ENCODE measurements at regions not wholly inside any gene's neighbourhood (a gene's known extent, or its start where the extent isn't known, plus 50 kb on each side); places are given as distances from the start of the nearest gene placed in this dataset.

- no peak for ATAC-seq
- DNase-seq: no peak
- intact Hi-C loops (cut with micrococcal nuclease): no loop called here
- Histone ChIP-seq H3K27me3 (ENCODE audit: low read length) (no peaks in the 10 kb centered on the region), H3K27ac (ENCODE audit: low read length) (no peak overlapping the region), H3K4me2 (ENCODE audit: low read length) (no peak overlapping the region), H3K4me1 (ENCODE audit: insufficient read depth, low read length) (no peaks in the 10 kb centered on the region), H3K9me2 (replicated peaks; ENCODE audit: low read length) (no peaks in the 10 kb centered on the region), H3K36me3 (ENCODE audit: low read depth, low read length) (no peaks in the 10 kb centered on the region), H3K79me2 (ENCODE audit: low read length) (no peaks in the 10 kb centered on the region), H4K20me1 (ENCODE audit: low read length) (no peaks in the 10 kb centered on the region), H3K4me3 (ENCODE audit: low read length) (no peak overlapping the region), H2AFZ (ENCODE audit: low read length) (no peak overlapping the region), H3K9ac (ENCODE audit: low read length) (no peak overlapping the region), H3F3A (ENCODE audit: low read length, unreplicated experiment) (no peaks in the 10 kb centered on the region), H3K9me3 (ENCODE audit: low read length) (no peaks in the 10 kb centered on the region)
- TF ChIP-seq EZH2 (IDR thresholded peaks at IDR 0.05; ENCODE audit: low read length, unreplicated experiment) (no peak), EZH2phosphoT487 (IDR thresholded peaks at IDR 0.05; ENCODE audit: borderline replicate concordance, low read length) (no peak), CTCF (conservative IDR thresholded peaks at IDR 0.05; ENCODE audit: low read depth, low read length) (no peak)
- POLR2A ChIA-PET (ENCODE audit: unreplicated experiment): no interaction called here
- CTCF ChIA-PET: no interaction called here
- BruUV-seq (replicated peaks): no TSS peak
Measured at GRCh38 chr2:216307496-216307895, 64.8 kb downstream of the MARCHF4 start.

GRCh38 chr2:216306868-216307267, 65.4 kb downstream of the MARCHF4 start:
- CTCF ChIA-PET: no interaction called here
- Histone ChIP-seq H3K27me3 (ENCODE audit: low read length) (no peaks in the 10 kb centered on the region), H3K9ac (ENCODE audit: low read length) (no peak overlapping the region), H3K36me3 (ENCODE audit: low read depth, low read length) (no peaks in the 10 kb centered on the region), H3K4me3 (ENCODE audit: low read length) (no peak overlapping the region), H3K4me2 (ENCODE audit: low read length) (no peak overlapping the region), H3K4me1 (ENCODE audit: insufficient read depth, low read length) (no peaks in the 10 kb centered on the region), H3K79me2 (ENCODE audit: low read length) (no peaks in the 10 kb centered on the region), H3F3A (ENCODE audit: low read length, unreplicated experiment) (no peaks in the 10 kb centered on the region), H2AFZ (ENCODE audit: low read length) (no peak overlapping the region), H3K9me2 (replicated peaks; ENCODE audit: low read length) (no peaks in the 10 kb centered on the region), H3K27ac (ENCODE audit: low read length) (no peak overlapping the region), H3K9me3 (ENCODE audit: low read length) (no peaks in the 10 kb centered on the region), H4K20me1 (ENCODE audit: low read length) (no peaks in the 10 kb centered on the region)
- intact Hi-C loops (cut with micrococcal nuclease): no loop called here
- ATAC-seq (no peak), DNase-seq (no peak)
- no peak for TF ChIP-seq EZH2phosphoT487 (IDR thresholded peaks at IDR 0.05; ENCODE audit: borderline replicate concordance, low read length)
- TF ChIP-seq EZH2 (IDR thresholded peaks at IDR 0.05; ENCODE audit: low read length, unreplicated experiment): no peak
- no peak for TF ChIP-seq CTCF (conservative IDR thresholded peaks at IDR 0.05; ENCODE audit: low read depth, low read length)
- POLR2A ChIA-PET (ENCODE audit: unreplicated experiment): no interaction called here
- BruUV-seq (replicated peaks): no TSS peak

- no peak overlapping the region for H3K9ac ChIP-seq (ENCODE audit: low read length)
- ATAC-seq (no peak), DNase-seq (no peak)
- no peaks in the 10 kb centered on the region for H3K36me3 ChIP-seq (ENCODE audit: low read depth, low read length)
- H3K9me2 ChIP-seq (replicated peaks; ENCODE audit: low read length): no peaks in the 10 kb centered on the region
- no peaks in the 10 kb centered on the region for H3K27me3 ChIP-seq (ENCODE audit: low read length)
- no peak overlapping the region for H3K4me3 ChIP-seq (ENCODE audit: low read length)
- H3K9me3 ChIP-seq (ENCODE audit: low read length): no peaks in the 10 kb centered on the region
- H3K4me1 ChIP-seq (ENCODE audit: insufficient read depth, low read length): no peaks in the 10 kb centered on the region
- intact Hi-C loops (cut with micrococcal nuclease): no loop called here
- ChIA-PET CTCF (no interaction called here), POLR2A (ENCODE audit: unreplicated experiment) (no interaction called here)
- H3K79me2 ChIP-seq (ENCODE audit: low read length): no peaks in the 10 kb centered on the region
- no peaks in the 10 kb centered on the region for H3F3A ChIP-seq (ENCODE audit: low read length, unreplicated experiment)
- H3K27ac ChIP-seq (ENCODE audit: low read length): no peak overlapping the region
- H3K4me2 ChIP-seq (ENCODE audit: low read length): no peak overlapping the region
- H2AFZ ChIP-seq (ENCODE audit: low read length): no peak overlapping the region
- H4K20me1 ChIP-seq (ENCODE audit: low read length): no peaks in the 10 kb centered on the region
- BruUV-seq (replicated peaks): no TSS peak
- TF ChIP-seq CTCF (conservative IDR thresholded peaks at IDR 0.05; ENCODE audit: low read depth, low read length) (no peak), EZH2phosphoT487 (IDR thresholded peaks at IDR 0.05; ENCODE audit: borderline replicate concordance, low read length) (no peak), EZH2 (IDR thresholded peaks at IDR 0.05; ENCODE audit: low read length, unreplicated experiment) (no peak)
Measured at GRCh38 chr2:216305574-216305973, 66.7 kb downstream of the MARCHF4 start.

All from PC-3 (cell line).